ENCODE measurements at regions not wholly inside any gene's neighbourhood (a gene's known extent, or its start where the extent isn't known, plus 50 kb on each side); places are given as distances from the start of the nearest gene placed in this dataset.
A peak's percentile ranks its signal among the peaks of the same experiment; 100 is the strongest.

DNA sequence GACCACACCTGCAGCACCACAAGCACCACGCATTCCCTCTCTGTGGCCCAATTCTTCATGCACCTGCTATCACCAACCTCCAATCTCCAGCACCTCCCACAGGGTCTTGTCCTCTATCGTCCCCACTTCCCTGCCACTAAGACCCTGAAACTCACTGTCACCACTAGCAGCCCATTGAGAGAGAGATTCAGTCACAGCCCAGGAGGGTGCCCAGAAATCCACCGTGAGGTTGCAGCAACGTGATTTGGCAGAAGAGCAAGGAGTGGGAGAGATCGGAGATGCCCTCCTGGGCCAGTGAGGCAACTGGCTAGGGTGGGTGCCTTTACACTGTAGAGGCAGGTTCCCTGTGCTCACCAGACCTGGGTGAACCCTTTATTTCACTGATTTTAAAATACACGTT lies 90.1 kb downstream of the ANKRD60 start:
- no peak for DNase-seq

DNA sequence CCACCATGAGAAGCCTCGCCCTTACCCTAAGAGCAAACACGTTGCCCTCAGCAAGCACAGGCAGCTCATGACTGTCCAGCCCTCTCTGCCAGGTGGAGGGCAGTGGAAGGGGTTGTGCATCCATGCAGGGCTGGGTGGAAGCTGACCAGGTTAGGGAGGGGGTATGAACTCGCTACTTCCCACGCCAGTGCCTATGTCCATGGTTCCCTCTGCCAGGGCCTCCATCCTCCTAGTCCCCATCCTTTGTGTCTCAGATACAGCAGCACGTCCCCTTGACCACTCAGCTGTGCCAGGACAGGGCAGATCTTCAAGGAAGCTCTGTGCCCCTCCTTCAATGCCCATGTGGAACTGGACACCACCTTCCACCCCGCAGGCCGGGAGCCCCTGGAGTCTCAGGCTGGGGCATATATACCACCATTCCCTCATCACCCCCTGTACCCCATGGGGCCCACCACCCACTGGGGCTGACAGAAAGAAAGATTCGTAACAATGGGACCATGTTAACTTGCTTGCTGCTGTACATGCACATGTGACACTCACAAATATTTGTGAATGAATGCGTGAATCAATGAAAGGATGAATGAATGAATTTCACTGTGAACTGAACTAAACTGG lies 90.7 kb downstream of the ANKRD60 start:
- no peak for DNase-seq

DNA sequence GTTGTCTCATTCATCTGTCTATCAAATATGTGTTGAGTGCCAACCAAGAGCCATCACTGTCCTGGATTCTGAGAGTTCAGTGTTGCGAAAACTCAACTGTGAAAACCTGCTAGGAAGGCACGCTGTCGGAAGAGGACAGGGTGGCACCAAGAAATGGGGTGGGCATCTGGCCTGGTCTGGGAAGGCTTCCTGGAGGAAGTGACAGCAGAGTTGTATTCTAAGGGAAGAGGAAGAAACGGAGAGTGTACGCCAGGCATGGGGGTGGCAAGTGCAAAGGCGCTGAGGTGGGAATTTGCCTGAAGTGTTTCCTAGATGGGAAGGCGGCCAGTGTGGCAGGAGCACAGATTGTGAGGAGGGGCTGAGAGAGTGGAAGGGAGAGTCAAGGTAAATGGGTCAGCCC lies 91.2 kb downstream of the ANKRD60 start:
- no peak for DNase-seq

DNA sequence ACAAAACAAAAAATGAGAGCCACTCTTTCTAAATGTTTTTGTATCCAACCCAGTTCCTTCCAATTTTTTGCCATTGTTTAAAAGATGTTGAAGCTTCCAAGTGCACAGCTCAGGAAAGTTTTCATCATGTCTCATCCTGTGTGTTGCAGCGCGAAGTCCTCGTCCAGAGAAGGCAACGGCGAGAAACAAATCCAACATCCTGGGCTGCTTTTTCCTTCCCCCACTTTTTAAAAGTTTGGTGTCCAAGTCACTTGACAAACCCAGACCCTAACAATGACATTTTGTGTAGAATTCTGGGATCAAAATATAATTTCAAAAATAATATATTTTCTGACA lies 92.3 kb downstream of the ANKRD60 start:
- DNase-seq, result no peak

DNA sequence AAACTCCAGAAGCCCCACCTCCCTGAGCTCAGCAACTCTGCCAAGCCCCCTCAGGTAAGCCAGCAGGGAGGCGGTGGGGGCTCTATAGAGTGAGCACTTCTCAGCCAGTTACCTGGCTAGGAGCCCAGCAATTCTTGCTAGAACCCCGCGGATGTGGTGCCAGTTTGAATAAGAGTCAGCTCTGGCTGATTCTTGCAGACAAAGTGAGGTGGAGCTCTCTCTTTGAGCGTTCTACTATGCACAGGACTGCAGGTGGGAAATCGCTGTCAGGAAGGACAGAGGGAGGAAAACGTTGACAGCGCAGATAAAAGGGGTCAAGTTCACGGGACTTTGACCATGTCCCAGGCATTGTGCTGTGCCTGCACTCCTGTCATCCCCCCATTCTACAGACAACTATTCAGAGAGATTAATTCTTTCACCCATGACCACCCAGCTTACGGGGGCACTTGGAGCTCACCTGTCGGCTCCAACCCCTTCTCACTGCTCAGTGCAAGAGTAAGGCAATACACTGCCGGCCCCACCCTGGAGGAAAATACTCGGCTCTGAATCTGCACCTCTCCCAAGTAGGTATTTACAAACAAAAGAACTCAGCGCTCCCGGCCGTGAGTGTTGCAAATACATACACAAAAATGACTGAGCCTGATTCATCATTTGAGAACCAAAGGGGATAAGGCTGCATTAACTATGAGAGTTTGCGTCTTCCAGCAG lies 92.9 kb downstream of the ANKRD60 start:
- DNase-seq, result no peak

DNA sequence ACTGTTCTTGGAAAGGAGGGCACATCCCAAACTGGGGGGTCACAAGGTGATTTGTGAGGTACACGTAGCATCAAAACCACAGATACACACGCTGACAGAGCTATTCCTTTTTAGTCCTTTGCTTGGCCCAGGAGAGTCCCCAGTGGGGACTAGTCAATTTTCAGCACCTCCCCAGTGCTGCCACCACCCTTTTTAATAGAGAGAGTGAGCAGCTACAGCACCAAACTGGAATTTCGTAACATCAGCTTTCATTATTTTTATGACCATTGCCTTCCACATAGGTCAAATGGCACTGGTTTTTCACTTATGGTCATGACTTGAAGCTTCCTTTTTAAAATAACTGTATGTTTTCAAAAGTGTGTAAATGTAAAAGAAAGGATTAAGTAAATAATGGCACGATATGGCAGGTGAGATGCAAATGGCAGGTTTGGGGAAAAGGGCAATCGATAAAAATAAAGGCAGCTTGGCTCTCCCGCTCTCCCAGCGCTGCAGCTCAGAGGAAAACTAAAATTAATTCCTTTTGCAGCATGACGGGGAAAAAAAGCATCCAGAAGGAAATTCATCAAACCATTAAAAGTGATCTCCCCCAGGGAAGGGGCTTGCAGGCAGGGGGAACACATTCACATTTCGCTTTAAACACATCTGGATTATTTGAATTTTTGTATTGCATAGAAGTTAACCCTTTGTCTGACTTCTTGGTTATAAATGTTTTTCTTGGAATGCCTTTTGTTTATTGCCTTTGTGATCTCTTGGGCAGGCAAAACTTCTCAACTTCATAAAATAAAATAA lies 95.2 kb downstream of the ANKRD60 start:
- no peak for DNase-seq

DNA sequence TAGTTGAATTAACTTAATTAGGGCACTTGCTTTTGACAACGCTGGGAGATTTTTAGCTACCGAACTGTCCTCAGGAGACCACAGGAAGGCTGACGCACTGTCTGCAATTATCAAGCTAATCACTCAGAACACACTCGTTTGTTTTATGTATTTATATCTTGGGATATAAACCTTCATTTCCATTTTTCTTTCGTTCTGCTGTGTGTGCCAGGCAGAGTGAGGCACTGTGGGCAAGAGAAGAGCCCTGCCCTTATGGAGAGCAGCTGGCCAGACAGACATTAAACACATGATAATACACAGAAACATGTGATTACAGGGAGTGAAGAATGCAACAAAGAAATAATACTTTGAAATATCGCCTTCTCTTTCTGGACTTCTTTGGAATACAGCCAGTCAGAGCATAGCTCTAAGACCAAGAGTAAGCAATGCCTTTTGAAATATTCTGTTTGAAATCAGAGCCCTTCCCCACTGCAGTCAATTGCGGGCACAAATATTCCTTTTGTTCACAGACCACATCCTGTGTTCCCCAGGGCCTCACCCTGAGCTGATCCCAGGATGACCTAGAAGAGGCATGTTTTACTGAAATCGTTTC lies 96.8 kb downstream of the ANKRD60 start:
- DNase-seq, result no peak

DNA sequence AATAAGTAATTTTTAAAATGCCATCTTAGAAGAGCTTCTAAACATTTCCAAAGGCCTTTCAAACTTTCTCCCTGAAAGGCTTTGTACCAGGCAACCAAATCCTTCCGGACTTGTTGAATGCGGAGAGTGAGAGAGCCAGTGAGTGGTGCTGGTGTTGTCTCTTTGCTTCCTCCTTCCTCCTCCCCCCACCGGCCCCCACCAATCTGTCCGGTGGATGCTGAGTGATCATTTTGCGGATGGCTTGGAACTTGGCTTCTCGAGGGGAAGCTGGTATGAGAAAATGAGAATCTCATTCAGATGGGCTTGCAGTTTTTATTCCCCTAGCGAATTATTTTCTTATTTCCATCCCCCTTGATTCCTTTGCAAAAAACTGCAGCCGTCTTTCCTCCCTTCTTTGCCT lies 97.3 kb downstream of the ANKRD60 start:
- DNase-seq, result no peak

DNA sequence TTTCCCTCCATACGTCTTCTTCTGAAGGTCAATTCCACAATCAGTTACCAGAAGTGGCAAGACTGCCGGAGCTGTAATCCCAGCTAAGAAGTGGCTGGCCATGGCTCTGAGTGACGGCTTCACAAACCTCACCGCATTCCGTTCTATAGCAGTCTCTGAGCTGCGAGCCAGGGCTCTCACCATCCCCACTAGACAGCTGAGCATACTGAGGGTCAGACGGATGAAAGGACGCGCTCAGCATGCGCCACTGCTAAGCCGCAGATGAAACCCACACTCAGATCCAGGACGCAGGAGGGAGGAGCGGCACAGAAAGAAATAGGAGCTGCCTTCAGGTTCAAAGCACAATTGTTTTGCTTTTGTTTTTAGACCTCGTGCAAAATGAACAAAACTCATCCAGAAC lies 97.9 kb downstream of the ANKRD60 start:
- no peak for DNase-seq

DNA sequence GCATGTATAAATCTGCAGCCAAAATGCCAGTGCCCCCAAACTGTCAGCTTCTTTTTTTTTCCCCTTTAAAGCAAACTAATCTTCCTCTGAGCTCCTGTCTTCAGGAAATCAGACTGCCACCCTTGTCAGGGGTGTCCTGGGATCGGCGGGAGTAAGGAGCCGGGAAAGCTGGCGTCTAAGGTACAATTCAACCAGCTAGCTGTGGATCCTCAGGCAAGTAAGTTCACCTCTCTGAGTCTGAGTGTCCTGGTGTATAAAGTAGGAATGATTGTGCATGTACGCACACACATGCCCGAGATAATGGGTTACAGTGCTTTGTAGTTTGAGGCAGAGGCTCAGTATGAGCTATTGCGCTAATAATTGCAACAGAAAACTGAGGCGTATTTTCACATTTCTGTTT lies 98.3 kb downstream of the ANKRD60 start:
- no peak for DNase-seq

DNA sequence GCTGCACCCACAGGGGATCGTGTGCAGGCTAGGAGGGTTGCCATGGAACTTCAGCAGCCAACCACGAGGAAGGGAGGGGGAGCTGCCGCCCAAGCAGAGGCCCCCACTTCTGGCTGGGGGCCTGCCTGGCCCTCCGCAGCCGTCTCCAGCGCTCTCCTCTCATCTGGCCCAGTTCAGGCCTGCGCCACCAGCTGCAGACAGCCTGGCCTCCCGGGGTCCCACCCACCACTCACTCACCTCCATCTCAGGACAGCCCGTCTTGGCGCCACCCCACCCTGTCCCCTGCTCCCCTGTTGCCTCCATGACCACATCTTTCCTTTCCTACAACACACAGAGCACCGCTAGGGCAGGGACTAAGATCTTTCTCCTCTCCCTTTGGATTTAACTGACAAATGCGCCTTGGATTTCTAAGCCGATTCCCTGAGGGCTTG lies 98.7 kb downstream of the ANKRD60 start:
- DNase-seq, result no peak

DNA sequence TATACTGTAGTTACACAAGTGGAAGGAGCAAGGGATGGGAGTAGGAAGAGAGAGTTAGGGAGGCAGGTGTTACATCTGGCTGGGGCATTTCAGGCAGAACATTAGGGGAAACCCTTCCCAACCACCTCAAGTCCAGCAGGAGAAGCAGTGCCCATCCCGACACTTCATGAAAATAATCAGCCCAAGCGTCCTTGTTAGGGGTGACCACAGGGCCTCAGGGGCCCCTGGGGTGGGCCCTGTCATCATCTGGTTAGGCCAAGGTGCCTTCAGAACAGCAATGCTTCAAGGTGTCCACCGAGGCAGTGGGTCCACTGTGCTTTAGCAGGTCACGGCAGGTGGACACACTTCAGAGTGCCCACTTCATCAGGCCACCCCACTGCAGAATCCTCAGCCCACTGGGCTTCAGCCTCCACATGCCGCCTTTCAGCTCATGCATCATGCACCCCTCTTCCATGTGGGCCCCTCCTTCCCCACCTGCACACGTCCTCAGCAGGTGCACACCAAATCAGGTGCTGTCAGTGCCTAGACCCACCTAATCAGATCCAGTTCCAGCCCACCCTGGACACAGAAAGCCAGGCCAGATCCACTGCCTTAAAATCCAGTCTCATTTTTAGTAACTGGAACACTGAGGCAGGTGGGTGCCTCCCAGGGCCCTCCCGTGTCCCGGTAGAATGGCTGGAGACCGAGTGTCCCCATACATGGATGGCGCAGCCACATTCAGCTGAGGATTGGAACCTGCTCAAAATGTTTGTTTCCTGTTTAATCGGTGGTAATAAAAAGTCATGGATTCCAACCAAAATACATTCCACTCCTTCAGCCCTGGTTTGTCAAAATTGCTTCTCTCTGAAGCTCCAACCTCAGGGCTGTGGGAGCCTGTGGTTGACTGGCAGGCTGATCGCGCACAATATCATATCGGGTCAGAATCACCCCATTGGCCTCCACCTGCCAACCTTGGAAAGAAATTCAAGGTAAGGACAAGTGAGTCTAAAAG lies 99.5 kb downstream of the ANKRD60 start:
- no peak for DNase-seq

DNA sequence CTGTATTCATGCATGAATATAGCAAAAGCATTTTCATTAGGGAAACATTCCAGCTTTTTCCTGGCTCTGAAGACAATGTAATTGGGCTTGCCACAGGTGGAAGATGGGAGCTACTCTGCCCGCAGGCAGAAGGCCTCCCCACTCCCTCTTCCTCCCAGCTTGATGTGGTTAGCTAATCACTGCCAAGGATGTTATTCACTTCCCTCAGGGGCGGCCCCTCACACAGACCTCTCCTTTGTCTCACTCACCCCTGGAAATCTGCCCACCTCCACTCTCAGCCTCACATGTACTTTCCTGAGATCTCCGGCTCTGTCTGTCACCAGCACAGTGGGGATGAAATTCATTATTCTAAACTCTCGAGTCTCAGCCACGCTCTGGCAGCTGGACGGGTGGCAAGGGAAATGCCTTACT lies 100.7 kb downstream of the ANKRD60 start:
- DNase-seq, result no peak

DNA sequence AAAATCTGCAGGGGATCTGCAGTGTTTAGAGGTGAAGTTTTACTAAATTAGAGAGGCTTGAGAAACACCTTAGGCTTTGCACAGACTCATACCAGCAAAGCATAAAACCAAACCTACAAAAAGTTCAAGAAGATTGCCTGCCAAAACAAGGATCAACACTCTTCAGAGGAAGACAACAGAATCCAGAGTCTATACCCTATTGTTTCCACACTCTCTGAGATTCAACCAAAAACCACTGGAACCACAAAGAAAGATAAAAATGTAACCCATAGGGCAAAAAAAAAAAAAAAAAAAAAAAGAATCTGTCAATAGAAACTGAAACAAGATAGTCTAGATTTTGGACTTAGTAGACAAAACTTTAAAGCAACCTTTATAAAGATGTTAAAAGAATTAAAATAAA lies 102.7 kb downstream of the ANKRD60 start:
- no peak for DNase-seq

DNA sequence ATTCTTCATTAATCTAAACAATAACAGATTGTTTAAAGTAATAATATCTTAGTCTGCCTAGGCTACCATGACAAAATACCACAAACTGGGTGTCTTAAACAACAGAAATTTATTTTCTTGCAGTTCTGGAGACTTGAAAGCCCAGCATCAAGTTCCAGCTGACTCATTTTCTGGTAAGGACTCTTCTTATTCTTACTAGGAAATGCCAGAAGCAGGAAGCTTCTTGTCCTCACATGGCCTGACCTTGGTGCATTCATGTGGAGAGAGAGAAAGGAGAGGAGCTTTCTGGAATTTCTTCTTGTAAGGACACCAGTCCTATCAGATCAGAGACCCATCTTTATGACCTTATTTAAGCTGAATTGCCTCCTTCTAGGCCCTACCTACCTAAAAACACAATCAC lies 110.5 kb downstream of the ANKRD60 start:
- no peak for DNase-seq

DNA sequence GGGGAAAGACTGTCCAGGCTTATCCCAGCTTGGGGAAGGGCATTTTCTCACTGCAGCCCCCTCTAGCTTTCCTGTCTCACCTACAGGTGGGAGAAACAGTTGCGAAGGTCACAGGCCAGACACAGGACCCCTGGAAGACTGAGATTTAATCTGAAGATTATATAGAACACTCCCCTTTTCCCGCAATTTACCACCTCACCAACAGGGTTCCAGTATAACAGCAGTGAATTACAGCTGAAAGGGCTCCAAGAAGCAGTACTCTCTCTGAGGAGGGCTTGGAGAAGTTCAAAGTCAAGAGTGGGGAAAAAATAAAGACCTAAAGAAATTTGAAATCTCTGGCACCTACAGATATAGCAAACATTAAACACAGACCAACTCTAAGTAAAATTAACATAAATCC lies 111.9 kb downstream of the ANKRD60 start:
- DNase-seq, result no peak

DNA sequence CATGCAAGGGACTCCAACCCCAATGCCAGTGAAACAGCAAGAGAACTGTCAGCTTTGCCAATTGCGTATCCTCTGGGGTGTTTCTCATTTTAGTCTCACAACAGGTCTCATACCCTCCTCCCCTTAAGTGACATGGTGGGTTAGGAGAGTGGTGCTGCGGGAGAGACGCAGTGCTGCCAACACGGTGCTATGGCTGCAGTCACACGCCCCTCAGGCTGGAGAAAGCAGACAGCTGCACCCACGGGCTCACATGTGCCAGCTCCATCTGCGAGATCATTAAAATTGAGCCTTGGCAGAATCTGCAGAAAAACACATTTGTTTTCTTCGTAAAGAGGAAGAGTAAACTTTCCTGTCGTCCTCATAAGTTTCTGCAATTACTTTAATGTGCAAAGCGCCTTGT lies 114.7 kb downstream of the ANKRD60 start:
- peak; percentile 67 for DNase-seq

DNA sequence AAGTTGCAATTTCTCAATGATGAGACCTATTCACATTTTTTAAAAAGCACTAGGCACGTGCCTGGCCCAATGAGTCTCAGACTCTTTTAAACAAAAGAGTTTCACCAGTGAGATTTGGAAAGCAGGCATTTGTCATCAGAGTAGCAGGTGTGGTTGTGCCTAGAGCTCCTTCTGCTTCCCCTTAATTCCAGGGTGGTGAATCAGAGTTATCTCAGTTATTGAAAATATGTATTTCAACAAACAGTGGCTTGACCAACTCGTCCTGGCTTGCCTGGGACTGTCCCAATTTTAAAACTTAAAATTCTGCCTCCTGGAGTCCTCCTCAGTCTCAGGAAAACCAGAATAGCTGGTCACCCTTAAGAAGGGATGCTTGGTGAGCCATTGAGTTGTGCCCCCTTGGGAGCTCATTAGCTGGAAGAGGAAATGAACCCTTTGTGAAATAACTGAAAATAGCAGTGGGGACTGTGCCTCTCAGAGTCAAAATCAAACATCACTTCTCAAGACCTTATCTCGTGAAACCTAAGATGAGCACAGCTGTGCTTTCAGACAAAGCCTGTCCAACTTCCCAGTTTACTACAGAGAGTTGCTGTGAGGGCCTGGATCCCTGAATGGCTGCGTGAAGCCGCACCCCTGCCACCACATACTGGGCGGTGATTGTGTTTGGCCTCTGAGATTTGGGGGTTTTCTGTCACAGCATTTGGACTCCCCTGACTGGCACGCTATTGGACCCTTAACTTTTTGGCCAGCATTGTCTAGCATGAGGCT lies 116.3 kb downstream of the ANKRD60 start:
- peak; percentile 6 for DNase-seq

DNA sequence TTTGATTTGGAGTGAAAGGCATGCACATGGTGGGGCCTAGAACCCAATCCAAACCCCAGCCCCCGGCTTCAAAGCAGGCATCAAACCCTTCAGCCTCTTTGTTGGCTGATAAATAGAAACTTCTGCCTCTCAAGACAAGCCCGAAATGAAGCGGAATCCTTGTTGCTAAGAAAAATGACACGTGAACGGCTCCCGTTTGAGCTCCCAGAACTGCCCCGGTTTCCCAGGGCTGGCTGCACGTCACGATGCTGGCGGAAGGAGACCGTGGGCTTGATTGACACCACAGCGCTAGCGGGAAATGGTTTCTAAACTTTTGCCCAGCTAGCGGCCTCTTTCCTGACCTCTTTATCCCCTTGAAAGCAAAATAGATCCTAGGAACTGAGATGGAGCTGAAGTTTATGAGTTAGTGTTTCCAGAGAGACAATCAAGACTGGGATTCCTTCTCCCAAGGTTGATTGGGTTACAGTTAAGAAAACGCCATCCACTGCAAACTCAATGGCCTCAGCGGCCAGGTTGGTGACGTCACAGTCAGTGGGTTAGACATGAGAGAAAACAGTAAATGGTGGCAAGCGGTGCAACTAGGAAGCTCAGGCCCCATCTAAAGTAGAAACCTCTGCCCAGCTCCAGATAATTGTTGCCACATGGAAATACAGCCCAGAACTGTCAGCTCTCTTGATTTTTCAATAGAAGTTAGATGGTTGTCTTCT lies 117.0 kb downstream of the ANKRD60 start:
- DNase-seq, result no peak

DNA sequence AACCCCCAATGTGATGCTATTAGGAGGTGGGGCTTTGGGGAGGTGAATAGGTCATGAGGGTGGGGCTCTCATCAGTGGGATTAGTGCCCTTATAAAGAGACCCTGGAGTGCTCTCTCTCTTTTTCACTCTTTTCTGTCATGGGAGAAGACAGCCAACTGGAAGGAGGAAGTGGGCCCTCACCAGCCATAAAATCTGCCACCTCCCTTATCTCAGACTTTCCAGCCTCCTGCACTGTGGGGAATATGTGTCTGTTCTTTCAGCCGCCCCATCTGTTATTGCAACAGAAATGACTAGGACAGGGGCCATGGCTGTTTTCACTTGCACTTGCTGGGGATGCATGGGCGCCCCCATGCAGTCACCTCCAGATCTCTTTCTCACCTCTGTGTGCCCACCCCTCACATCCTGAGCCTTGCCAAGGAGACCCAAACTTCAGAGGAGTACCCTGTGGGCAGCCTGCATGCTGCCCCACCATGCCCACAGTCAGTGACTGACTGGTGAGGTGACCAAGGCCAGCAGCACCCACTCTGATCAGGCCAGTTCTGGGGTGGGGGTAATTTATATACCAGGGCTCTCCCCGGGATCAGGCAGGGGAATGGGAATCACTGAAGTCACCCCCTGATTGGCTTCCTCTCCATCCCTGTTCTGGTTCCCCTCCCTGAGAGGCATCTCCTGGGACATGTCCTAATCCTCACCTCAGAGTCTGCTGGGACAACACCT lies 118.4 kb downstream of the ANKRD60 start:
- no peak for DNase-seq
